Heart right ventricle (tissue), 16 donors: ENCODE measurements at regions not wholly inside any gene's neighbourhood (a gene's known extent, or its start where the extent isn't known, plus 50 kb on each side); places are given as distances from the start of the nearest gene placed in this dataset.

ENCODE experiments used
- ATAC-seq, 8 donors: fragments of 200-7000 bp; cut with Tn5 transposase; one replicate each; pipeline ENCODE4 v1.9.1; 2020; ENCODE audit warnings: mild to moderate bottlenecking in 8 of 8, moderate library complexity in 8 of 8, moderate number of reproducible peaks in 1 of 8
- DNase-seq, 2 donors: peaks; one replicate each; pipeline ENCODE4 v3.0.0-alpha.2; 2020
- H3K27ac ChIP-seq, 10 donors: fragments of 200-600 bp; sonication (generic) in 2 of 10; one replicate each; pipeline versions ENCODE4 v1.5.0 to v1.8.0; 2020 to 2022; ENCODE audit warnings: mild to moderate bottlenecking in 3 of 10
- H3K27me3 ChIP-seq, 7 donors: fragments of 200-600 bp; one replicate each; pipeline ENCODE4 v1.8.0; 2021 to 2022; ENCODE audit warnings: mild to moderate bottlenecking in 2 of 7
- H3K36me3 ChIP-seq, 9 donors: fragments of 200-600 bp; sonication (generic) in 1 of 9; one replicate each; pipeline versions ENCODE4 v1.5.0 to v1.8.0; 2020 to 2022; ENCODE audit warnings: mild to moderate bottlenecking in 2 of 9
- H3K4me1 ChIP-seq, 9 donors: fragments of 200-600 bp; sonication (generic) in 1 of 9; one replicate each; pipeline versions ENCODE4 v1.5.0 to v1.8.0; 2020 to 2022; ENCODE audit warnings: mild to moderate bottlenecking in 4 of 9
- H3K4me3 ChIP-seq, 10 donors: fragments of 200-600 bp; sonication (generic) in 2 of 10; one replicate each; pipeline versions ENCODE4 v1.5.0 to v1.8.0; 2020 to 2022; ENCODE audit warnings: mild to moderate bottlenecking in 7 of 10, moderate library complexity in 2 of 10
- H3K9me3 ChIP-seq, 11 donors: fragments of 200-600 bp in 10 of 11; sonication (generic) in 2 of 11; one replicate each; pipeline versions ENCODE4 v1.5.0 to v1.8.0; 2013 to 2022; ENCODE audit warnings: mild to moderate bottlenecking in 2 of 11, control low read depth in 1 of 11, moderate library complexity in 1 of 11
- WGBS, 2 donors: extraction: QIAGEN DNeasy Blood & Tissue Kit; methylation state at CpG; one replicate each; pipeline ENCODE4 v1.1.7; 2013; ENCODE audit warnings: inconsistent platforms in 1 of 2; 5-methylcytosine and 5-hydroxymethylcytosine counted together
- intact Hi-C, 10 donors: fragments of 100-400 bp; cut with DNase I; formaldehyde crosslinking; loops; one replicate each; pipeline versions ENCODE4 v1.11.1 to v1.14.2; 2022
- TF ChIP-seq, protein P1 (sequence below), 9 donors: fragments of 200-600 bp; sonication (generic) in 2 of 9; IDR thresholded peaks; one replicate each; pipeline versions ENCODE4 v1.5.0 to v1.8.0; 2021 to 2022; ENCODE audit warnings: antibody characterized with exemption in 9 of 9, mild to moderate bottlenecking in 5 of 9, moderate library complexity in 1 of 9
- donor health status: Arrhythmogenic right ventricular cardiomyopathy.
- donor health status: ischemic (EF 13 %, LVEDD 7.1; RV severe dilation, severe dysfunction).
- donor health status: healthy with polysubstance abuse.
- donor health status: DM: no; HTN: yes; CAD: no.
- donor health status: DM: no; HTN: no; CAD: no.
- donor health status: ischemic (EF 25% LVEDD 6.9; RV normal size, moderate dysfunction).
- donor health status: ischemic (EF 25% LVEDD 5.7; RV mildly dilated, moderate dysfunction).
- donor health status: healthy.
- donor health status: DM: yes; HTN: yes; CAD: no.
- donor health status: Ischemic cardiomyopathy.
- donor health status: ischemic (EF 35%, LVEDD 5.7; RV mildly dilated, moderate dysfunction).
- donor health status: nonischemic (EF 11% LVEDD 7.7; RV severe dilation, severe dysfunction).
- donor health status: DM: yes; HTN: yes; CAD: no.
- donor health status: PGD.
- donor health status: ischemic (EF 29% LVEDD 5.4; RV normal size, mild dysfunction).
- donor health status: nonischemic (EF 23%, LVEDD 6.1; RV moderate dilation, normal function).

DNA sequence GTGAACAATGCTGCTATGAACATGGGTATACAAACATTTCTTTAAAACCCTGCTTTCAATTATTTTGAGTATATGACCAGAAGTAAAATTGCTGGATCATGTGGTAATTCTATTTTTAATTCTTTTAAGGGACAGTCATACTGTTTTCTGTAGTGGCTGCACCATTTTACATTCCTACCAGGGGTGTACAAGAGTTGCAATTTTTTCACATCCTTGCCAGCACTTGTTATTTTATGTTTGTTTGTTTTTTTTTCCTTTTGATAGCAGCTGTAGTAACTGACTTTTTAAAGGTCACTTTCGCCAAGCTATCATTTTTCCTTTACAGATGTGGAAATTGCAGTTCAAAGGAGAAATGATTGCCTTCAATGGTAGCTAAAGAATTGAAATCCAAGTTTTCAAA, 99.5 kb downstream of the GPR85 start:
- DNase-seq = no peak
- no peak for ATAC-seq
- H3K4me1 ChIP-seq = peaks cover 0 to 25% (median 7%) of the 10 kb centered on the region in 9 donors
- intact Hi-C loops = no loop called here
- H3K9me3 ChIP-seq = peaks cover 0 to 8% (median 0%) of the 10 kb centered on the region in 11 donors
- H3K27ac ChIP-seq = peak overlapping the region in 4 of 10 donors; percentile 65 to 74 (median 72)
- TF ChIP-seq, protein P1, sequence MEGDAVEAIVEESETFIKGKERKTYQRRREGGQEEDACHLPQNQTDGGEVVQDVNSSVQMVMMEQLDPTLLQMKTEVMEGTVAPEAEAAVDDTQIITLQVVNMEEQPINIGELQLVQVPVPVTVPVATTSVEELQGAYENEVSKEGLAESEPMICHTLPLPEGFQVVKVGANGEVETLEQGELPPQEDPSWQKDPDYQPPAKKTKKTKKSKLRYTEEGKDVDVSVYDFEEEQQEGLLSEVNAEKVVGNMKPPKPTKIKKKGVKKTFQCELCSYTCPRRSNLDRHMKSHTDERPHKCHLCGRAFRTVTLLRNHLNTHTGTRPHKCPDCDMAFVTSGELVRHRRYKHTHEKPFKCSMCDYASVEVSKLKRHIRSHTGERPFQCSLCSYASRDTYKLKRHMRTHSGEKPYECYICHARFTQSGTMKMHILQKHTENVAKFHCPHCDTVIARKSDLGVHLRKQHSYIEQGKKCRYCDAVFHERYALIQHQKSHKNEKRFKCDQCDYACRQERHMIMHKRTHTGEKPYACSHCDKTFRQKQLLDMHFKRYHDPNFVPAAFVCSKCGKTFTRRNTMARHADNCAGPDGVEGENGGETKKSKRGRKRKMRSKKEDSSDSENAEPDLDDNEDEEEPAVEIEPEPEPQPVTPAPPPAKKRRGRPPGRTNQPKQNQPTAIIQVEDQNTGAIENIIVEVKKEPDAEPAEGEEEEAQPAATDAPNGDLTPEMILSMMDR (IDR thresholded peaks at IDR 0.05) = no peak
- no peak overlapping the region for H3K4me3 ChIP-seq
- WGBS, 2 donors = 58 to 67% methylated on average over 1 of the region's 1 CpG
- H3K36me3 ChIP-seq = no peaks in the 10 kb centered on the region
- no peaks in the 10 kb centered on the region for H3K27me3 ChIP-seq

DNA sequence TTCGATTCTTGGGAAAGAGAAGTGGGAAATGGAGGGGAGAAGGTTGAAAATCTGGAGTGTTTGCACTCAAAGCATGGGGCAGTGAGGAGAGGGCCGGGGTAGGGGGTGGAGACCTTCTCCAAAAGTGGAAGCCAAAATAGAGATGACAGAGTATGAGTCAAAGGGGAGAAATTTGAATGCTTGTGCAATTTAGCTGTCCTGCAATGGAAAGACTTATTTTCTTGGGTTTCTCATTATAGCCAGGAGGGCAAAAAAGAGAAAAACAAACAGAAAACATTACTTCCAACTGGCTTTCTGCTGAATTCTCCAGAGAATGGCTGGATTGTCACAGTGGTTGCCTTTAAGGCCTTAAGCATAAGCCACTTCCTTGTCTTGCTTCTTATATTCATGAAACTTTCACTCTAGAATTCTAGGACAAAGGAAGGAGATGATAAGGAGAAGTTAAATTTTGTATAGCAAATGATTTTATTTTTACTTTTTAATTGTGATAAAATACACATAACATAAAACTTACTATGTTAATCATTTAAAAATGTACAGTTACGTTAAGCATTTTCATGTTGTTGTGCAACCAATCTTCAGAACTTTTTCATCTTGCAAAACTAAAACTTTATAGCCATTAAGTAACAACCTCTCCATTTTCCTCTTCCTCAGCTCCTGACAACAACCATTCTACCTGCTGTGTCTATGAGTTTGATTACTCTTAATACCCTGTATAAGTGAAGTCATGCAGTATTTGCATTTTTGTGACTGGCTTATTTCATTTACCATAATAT, 100.2 kb downstream of the GPR85 start:
- intact Hi-C loops = no loop called here
- H3K4me1 ChIP-seq = peaks cover 0 to 30% (median 7%) of the 10 kb centered on the region in 9 donors
- no peaks in the 10 kb centered on the region for H3K36me3 ChIP-seq
- H3K9me3 ChIP-seq = peaks cover 0 to under 1% (median 0%) of the 10 kb centered on the region in 11 donors
- H3K4me3 ChIP-seq = no peak overlapping the region
- peak overlapping the region; percentile 30 to 75 (median 64) for H3K27ac ChIP-seq
- no peak for DNase-seq
- TF ChIP-seq, protein P1 (IDR thresholded peaks at IDR 0.05) = no peak
- ATAC-seq = peak in 5 of 8 donors; percentile 38 to 64 (median 62)
- 41 to 53% methylated on average over 3 of the region's 3 CpGs for WGBS, 2 donors
- H3K27me3 ChIP-seq = no peaks in the 10 kb centered on the region

DNA sequence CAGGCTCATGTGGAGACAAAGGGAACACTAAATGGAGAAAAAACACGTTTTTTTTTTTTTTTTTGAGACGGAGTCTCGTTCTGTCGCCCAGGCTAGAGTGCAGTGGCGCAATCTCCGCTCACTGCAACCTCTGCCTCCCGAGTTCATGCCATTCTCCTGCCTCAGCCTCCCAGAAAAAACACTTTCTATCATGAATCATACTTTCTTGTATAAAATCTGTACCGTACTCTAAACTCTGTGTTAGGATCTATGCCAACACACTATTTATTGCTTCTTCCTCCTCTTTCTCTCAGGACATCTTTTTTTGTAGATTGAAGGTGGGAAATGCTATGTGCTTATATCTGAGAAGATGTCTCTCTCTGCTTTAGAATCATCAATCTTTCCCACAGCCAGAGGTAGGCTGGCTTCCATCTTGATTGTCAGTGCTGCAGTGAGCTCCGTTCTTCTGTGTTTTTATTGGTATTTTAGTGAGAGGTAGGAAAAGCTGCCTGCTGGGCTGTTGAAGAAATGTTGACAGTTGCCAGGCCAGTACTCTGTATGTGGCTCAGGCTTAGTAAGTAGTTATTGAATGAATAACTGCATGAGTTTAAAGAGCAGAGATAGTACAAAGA, 101.1 kb downstream of the GPR85 start:
- ATAC-seq = peak; percentile 34 to 89 (median 82)
- intact Hi-C loops = no loop called here
- H3K9me3 ChIP-seq = no peaks in the 10 kb centered on the region
- WGBS, 2 donors = 29 to 47% methylated on average over 8 to 9 of the region's 9 CpGs
- no peaks in the 10 kb centered on the region for H3K36me3 ChIP-seq
- H3K27ac ChIP-seq = peak overlapping the region; percentile 30 to 75 (median 64)
- TF ChIP-seq, protein P1 (IDR thresholded peaks at IDR 0.05) = no peak
- H3K27me3 ChIP-seq = no peaks in the 10 kb centered on the region
- peaks cover 0 to 30% (median 7%) of the 10 kb centered on the region in 9 donors for H3K4me1 ChIP-seq
- no peak overlapping the region for H3K4me3 ChIP-seq
- peak in 1 of 2 donors; percentile 9 for DNase-seq

DNA sequence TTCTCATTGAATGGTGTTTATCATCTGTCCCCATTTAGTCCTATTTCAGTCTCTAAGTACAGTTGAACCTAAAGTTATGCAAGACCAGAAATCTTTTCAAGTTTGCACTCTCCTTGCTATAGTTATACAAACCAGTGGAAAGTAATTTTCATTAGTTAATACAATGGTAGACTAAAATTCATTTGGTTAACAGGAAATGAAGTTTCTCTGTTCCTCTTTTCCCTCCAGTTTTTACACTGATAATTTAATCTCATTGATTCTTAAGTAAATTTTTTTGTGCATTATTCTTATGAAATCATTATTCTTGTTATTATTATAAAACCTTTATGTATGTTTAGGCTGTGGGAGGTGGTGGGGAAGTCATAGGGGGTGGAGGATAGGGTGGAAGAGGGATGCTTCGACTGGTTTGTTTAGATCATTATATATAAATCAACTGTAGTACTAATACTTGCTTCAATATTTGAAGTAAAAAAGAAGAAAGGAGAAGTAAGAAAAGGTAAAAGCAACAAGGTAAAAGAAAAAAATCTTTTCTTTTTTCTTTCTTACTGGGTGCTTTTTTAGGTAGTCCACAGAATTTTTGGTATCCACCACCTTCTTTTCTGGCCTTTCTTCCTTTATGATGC, 104.1 kb downstream of the GPR85 start:
- H3K4me1 ChIP-seq = peaks cover 0 to 30% (median 7%) of the 10 kb centered on the region in 9 donors
- DNase-seq (no peak), ATAC-seq (no peak)
- peak overlapping the region in 5 of 10 donors; percentile 40 to 74 (median 71) for H3K27ac ChIP-seq
- no peaks in the 10 kb centered on the region for H3K27me3 ChIP-seq
- no peak overlapping the region for H3K4me3 ChIP-seq
- no peaks in the 10 kb centered on the region for H3K9me3 ChIP-seq
- TF ChIP-seq, protein P1 (IDR thresholded peaks at IDR 0.05) = no peak
- intact Hi-C loops = no loop called here
- 68 to 81% methylated on average over 1 of the region's 1 CpG for WGBS, 2 donors
- H3K36me3 ChIP-seq = no peaks in the 10 kb centered on the region
